SK-N-DZ (cell line): ENCODE measurements at regions not wholly inside any gene's neighbourhood (a gene's known extent, or its start where the extent isn't known, plus 50 kb on each side); places are given as distances from the start of the nearest gene placed in this dataset.

ENCODE experiments used
- DNase-seq: peaks from one replicate; pipeline ENCODE4 v3.0.0-alpha.2; 2015; ENCODE audit warnings: low spot score
- small RNA-seq, 2 experiments: library from RNA; depleted of rRNA; stranded (forward); fragments of <200 nt; gene quantifications; one replicate each; pipeline ENCODE3, GENCODE V24; 2014

- DNase-seq = no peak
These were observed 51.4 kb upstream of the GABRA2 start for GRCh38 chr4:46441136-46441859.

Small RNA genes in the stretch of these regions (small RNA-seq; reads per million reads assigned to genes)
- gene RNU6-412P = 0 reads per million in 2 experiments
